ACHN (cell line): ENCODE measurements at regions not wholly inside any gene's neighbourhood (a gene's known extent, or its start where the extent isn't known, plus 50 kb on each side); places are given as distances from the start of the nearest gene placed in this dataset.
"Not testable (repeated sequence)": the region's sequence is repeated elsewhere in the genome, so short reads cannot be mapped to it uniquely, and the experiment has no call there.

ENCODE experiments used
- DNase-seq: peaks from one replicate; pipeline ENCODE4 v3.0.0-alpha.2; 2015
- in situ Hi-C: cut with HindIII; loops from 2 replicates; pipeline ENCODE4 v1.10.0; 2017; ENCODE audit warnings: low sequenced_read_pairs, low pct_ligation_motif_present, low pct_unique_long_range_greater_than_20kb

DNA sequence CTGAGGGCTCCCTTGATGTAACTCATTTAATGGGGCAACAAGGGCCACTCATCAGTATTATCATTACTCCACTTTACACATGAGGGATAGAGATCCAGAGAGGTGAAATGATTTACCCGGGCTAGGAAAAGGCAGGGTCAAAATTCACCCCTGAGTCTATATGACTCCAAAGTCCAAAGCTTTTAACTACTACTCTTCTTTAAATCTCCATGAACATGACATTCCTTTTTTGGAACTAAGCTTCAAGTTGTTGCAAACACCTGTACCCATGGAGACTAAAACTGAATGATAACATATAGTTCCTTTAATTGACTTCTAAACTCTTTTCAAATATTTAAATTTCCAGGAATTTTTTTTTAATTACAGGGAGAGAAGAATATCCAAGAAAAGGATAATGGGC lies 292.9 kb upstream of the GADL1 start:
- no peak for DNase-seq
- in situ Hi-C loops: no loop called here

DNA sequence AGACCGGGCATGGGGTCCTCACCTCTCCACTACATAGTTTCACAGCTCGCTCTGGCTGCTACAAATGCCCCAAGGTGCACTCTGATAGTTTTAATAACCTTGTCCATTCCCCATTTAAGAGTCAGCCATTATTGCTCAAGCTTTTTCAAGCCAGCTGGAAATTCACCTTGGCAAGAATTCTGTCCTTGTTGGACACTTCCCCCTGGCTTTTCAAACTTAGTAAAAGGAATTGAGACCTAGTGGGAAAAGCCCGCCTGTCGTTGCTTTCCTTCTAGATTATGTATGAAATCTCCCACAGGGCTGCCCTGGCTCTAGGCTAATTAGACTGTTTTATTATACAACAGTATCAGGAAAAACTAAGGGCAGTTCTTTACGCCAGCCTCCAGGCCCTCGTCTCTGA lies 293.7 kb upstream of the GADL1 start:
- in situ Hi-C loops: no loop called here
- no peak for DNase-seq

DNA sequence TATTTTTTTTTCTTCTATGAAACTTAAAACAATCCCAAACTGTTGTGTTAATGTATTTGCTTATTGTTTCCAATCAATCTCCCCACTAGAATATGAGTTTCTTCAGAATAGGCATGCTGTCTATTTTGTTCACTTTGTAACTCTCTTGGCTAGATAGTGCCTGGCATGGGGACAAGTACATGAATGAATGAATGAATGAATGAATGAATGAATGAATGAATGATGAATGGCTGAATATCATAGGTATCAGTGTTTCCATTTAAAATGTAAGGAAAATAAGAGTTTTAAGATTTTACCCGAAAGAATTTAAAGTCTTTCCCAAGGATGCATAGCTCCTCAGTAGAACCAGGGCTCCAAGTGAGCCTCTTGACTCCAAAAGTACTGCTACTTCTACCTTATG lies 294.9 kb upstream of the GADL1 start:
- no peak for DNase-seq
- in situ Hi-C loops: no loop called here

DNA sequence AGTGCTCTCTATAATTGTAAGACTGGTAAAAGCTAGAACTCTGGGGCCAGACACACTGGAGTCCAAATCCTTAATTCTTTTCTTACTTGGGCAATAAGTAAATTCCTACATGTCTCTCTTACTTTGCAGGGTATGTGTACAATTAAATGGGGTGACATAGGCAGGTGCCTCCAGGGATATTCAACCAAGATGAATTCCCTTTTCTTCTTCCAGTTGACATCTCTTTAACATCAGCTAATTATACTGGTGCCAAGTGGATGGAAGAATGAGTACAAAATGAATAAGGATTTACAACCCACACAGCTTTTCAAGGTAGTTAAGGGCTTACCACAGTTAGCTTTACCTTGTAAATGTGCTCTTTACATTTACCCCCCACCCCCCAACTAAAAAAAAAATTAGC lies 295.5 kb upstream of the GADL1 start:
- no peak for DNase-seq
- in situ Hi-C loops: no loop called here

DNA sequence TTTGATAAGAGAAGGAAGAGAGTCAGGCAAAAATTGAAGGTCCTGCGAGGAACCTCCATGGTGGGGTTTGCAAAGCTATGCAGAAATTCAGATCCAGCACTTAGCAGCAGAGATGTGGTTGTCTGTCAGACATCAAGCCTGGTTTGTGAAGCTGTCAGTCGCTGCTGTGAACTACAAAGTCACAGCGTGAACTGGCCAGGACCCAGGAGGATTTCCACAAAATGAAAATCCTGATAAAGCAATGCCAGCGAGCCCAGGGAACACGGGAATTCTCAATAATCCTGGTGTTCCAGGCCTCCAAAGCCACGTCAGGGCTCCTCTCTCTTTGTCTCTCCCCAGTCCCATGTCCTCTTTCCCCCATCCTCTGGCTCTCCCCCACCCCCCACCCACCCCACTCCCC lies 296.9 kb upstream of the GADL1 start:
- in situ Hi-C loops: no loop called here
- no peak for DNase-seq

DNA sequence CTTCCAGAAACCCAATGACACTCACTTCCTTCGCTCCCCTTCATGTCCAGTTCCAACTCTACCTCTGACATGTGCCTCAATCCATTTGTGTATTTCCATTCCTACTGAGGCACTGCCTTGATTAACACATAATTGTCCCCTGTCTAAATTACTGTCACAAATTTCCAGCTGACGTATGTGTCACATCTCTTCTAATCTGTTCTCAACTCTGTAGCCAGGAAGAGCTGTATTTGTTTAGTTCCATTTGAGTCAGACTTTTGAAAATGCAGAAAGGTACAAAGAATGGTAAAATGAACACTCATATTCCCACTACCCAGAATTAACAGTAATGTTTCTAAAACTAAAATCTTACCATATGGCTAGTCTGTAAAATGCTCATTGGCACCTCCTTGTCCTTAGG lies 299.0 kb upstream of the GADL1 start:
- in situ Hi-C loops: no loop called here
- no peak for DNase-seq

DNA sequence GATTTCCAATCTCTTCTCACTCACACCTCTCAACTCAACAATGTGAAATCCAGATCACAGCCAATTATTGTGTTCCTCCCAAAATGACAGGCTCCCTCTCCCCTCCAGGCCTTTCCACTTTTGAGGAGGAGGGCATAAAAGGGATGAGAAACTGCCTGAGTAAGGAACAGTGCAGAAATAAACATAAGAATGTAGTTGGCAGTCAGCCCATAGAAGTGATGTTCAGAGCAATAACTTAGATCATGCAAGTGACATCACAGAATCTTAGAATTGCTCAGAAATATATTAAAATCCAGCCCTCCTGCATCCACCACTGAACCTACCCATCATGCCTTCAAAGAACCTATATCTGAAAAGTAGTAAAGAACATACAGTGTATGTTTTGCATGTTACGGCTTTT lies 299.4 kb upstream of the GADL1 start:
- DNase-seq: no peak
- in situ Hi-C loops: no loop called here

DNA sequence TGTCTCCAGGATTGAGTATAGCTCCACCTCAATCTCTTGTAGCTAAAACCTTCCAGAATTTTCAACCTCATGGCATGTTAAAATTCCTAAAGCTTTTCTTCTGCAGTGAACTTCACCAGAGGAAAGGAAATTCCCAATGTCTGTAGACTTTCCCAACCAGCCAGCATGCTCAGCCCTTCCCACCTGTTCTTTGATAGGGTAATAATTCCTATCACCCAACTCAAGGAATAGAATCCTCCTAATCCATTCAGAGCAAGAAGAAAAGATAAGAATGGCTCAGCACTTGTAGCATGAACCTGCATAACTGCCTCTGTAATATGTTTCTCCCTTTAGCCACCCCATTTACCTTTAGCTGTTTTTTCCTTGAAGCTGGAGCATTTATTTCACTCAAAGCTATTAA lies 301.8 kb upstream of the GADL1 start:
- in situ Hi-C loops: no loop called here
- DNase-seq: no peak

DNA sequence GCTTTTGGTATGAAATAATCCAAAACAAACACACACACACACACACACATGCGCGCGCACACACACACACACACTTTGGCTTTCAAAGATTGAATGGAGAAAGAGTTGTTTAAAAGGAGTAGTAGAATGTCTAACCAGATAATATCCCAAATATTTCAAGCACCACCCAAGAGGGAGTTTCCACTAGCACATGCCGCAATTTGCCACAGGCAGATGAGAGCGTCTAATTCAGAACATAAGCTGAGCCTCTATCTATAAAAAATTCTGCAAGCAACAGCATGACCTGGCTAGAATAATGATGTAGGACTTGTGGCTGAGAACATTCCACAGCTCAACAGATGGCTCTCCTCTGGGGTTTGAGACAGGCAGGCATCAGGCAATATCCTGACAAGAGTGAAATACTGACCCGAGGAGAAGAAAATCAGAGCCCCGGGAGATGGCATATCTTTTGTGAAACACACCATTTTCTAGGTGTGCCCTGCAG lies 302.5 kb upstream of the GADL1 start:
- no peak for DNase-seq
- in situ Hi-C loops: no loop called here

DNA sequence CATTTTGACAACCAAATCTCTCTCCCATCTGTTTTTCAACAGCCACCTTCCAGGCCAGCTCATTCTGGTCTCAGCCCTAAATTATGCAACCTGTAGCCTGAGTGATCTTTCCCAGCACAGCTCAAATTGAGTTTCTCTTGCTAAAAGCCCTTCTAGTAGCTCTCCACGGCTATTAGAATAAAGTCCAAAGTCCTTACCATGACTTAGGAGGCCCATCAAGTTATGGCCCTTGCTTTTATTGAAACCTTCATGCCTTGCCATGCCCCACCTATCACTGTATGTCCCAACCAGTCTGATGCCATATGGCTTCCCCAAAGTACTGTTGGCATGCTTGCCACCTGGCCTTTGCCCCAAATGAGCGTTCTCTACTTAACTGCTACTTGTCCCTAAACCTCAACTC lies 303.5 kb upstream of the GADL1 start:
- no peak for DNase-seq
- in situ Hi-C loops: no loop called here

DNA sequence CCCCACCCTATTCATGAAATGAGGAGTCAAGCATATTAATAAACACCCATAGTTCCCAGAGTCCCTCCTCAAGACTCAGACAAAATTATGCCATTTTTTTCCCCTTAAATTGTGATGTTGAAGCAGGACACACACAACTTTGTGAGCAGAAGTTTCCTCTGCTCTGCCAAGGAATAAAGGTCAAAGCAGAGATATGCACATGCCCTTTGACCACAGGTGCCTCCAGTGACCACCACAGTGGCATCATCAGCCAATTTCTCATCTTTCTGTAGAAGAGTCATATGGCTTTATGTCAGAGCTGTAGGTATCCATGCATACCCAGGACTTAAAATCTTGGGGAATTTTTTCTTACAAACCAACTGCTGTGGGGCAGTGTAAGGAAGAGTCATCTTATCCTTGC lies 304.4 kb upstream of the GADL1 start:
- DNase-seq: no peak
- in situ Hi-C loops: no loop called here

DNA sequence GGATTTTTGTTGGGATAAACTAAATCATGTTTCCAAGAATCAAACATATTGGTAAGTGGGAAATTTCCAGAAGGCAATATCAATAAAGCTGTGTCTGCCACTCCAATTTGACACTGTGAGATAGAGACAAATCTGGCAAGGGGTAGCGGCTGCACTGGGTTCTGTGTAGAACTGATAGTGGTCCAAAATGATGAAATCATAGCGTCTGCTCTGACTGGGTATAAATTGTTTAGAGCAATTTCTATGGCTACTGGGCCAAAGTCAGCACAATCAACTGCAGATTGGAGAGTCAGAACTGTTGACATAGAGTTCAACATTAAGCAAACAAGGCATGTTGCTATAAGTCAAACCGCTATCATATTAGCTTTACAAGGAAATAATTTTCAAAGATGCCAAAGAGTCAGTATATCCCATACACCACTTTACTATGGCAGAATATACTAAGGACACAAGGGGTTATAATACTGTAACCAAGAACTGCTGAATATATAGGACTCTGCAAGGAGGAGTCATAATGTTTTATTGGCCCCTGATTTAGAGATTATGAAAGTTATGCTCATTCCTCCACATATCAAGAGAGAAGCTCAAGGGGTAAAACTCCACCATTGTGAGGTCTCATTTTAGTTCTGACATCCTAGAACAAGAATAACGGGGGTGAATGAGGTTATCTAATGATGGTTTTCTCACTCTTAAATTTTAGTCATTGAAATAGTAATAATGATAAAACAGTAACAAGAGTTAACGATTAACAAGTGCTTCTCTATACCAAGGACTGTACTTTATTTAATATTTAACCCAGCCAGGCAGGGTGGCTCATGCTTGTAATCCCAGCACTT lies 309.7 kb upstream of the GADL1 start:
- no peak for DNase-seq
- in situ Hi-C loops: no loop called here

DNA sequence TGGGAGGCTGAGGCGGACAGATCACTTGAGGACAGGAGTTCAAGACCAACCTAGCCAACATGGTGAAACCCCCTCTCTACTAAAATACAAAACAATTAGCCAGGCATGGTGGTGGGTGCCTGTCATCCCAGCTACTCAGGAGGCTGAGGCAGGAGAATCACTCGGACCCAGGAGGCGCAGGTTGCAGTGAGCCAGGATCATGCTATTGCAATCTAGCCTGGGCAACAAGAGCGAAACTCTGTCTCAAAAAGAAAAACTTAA lies 310.3 kb upstream of the GADL1 start:
- DNase-seq, in situ Hi-C loops: not testable (repeated sequence)

DNA sequence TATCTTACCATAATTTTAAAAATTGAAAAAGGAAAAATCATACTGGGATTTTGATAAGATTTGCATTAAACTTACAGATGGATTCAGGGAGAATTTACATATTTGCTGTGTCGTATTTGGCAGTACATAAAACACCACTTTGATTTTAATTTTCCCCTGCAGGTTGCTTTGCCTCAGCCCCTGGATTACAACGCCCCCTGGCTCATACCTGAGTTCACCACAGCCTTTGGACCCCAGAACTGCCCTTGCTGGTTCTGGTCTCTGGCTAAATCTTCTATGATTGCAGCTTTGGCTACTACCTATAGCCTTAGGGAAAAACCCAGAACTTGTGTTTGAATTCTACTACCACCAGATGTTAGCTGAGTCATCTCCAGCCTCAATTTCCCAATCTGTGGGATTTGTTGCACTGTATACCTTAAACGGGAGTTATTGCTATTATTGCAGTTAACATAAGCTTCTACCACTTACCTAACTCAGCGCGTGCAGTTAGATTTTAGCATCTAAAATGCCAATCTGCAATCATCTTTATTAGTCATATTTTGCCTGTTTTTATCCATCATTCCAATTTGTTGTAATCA lies 315.7 kb upstream of the GADL1 start:
- DNase-seq: no peak
- in situ Hi-C loops: no loop called here

DNA sequence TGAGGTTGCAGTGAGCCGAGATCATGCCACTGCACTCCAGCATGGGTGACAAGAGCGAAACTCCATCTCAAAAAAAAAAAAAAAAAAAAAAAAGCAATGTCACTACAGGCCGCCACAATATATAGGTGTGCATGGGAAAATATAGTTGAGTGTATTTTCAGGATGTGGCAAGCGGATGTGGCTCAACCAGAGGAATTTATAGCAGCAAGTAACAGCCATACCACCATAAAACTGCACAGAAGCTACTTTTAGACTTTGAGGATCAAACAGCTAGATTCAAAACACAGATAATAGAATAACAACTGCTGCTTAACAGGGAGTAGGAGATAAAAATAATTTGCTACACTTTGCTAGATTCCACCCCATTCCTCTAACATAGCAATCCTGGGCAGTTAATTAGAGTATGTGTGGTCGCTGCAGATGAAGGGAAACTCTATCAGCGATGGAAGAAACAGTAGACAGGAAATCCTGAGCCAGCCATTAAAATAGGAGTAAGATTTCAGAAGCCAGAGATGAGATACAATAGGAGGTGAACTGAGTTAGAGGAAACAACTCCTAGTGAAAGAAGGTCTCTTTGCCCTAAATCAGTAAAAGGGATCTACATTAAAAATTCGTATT lies 318.7 kb upstream of the STT3B start:
- DNase-seq: no peak
- in situ Hi-C loops: no loop called here

DNA sequence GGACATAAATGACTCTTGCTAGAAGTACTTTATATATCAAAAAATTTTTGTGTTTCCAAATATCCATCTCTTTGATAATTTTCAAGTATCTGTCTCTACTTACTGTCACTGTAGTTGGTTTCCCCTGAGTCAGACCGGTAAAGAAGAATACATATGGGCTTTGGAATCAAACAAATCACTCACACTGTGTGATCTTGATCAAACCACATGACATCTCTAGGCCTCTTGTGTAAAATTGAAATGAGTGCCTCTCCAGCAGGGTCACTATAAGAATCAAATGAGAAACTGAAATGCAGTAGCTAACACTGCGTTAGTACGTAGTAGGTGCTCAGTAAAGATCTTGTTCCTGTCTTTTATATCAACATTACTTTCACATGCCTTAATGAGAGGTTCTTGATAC lies 314.6 kb upstream of the STT3B start:
- in situ Hi-C loops: no loop called here

DNA sequence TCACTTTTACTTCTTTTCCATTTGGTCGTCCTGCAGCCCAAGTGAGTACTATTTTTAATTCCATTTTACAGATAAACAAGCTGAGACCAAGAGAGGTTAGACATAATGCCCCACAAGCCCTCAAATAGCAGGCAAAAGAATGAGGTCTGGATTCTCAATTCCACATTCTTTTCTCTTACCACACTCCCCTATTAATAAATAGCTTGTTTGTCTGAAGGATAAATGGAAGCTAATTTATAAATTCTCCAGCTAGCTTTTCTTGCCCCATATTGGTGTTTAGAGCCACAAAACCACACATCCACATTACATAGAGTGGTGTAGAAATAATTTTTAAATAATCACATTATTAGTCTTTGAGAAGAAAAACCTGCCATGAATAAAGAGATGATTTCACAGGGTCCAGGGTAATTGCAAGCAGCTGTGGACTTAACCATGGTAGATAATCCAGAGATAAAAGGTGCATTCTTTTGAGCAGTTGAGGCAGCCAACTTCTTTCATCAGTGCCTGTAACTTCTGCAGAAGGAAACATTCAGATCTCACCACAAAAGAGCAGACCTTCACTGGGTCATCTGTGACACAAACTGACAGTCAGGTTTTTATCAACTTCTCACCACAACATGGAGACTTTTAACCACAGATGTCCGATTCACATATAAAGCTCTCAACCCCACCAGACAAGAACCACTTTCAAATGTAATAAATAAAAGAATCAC lies 313.4 kb upstream of the STT3B start:
- in situ Hi-C loops: no loop called here
- DNase-seq: no peak

More for the DNA sequence above, 314.6 kb upstream of the STT3B start:
- no peak for DNase-seq

DNA sequence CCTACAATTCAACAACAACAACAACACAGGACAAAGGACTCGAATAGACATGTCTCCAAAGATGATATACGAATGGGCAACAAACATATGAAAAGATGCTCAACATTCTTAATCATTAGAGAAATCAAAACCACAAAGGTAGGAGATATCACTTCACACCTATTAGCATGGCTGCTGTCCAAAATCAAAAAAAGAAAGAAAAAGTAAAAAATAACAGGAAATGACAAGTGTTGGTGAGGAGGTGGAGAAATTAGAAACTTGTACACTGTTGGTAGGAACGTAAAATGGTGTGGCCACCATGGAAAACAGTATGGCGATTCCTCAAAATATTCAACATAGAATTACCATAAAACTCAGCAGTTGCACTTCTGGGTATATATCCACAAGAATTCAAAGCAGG lies 312.3 kb upstream of the STT3B start:
- in situ Hi-C loops: no loop called here
- DNase-seq: no peak

DNA sequence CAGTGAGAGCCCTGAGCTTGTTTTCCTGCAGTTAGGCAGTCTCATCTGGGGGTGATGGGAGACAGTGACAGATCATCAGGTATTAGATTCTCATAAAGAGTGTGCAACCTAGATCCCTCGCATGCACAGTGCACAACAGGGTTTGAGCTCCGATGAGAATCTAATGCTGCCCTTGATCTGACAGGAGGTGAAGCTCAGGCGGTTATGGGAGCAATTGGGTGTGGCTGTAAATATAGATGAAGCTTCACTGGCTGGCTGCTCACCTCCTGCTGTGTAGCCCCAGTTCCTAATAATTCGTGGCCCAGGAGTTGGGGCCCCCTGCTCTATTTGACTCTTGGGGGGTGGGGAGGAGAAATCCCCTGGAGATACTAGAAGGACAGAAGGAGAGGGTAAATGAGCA lies 309.4 kb upstream of the STT3B start:
- in situ Hi-C loops: no loop called here
- DNase-seq: no peak

DNA sequence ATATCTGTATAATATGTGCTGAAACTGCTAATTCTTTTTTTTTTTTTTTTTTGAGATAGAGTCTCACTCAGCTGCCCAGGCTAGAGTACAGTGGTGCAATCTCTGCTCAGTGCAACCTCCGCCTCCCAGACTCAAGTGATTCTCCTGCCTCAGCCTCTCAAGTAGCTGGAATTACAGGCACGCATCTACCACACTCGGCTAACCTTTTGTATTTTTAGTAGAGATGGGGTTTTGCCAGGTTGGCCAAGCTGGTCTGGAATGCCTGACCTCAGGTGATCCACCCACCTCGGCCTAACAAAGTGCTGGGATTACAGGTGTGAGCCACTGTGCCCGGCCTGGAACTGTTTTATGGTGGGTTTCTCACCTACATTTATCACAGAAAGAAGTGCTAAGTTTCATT lies 307.8 kb upstream of the STT3B start:
- DNase-seq: no peak
- in situ Hi-C loops: no loop called here
